ENCODE measurements at regions not wholly inside any gene's neighbourhood (a gene's known extent, or its start where the extent isn't known, plus 50 kb on each side); places are given as distances from the start of the nearest gene placed in this dataset.

DNA sequence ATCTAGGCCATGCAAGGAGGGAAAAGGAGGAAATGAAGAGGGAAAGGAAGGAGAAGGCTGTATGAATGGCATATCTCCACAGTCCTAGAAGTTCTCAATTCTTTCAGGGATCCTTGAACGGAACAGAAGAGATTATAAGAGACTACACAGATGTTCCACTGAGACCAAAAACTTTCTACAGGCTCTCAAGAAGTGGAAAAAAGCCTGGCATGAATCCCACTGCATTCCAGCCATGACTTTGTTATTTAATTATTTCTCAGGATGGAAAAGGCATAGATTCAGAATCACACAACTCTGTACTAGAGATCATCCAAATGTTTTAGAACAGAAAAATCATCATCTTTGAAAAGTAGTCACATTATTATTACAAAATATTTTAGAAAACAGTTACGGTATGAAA is 131.7 kb upstream of the CDH20 start:
- intact Hi-C loops (cut with DNase I) = no loop called here
- DNase-seq (no peak), ATAC-seq (no peak)
- Histone ChIP-seq H3K4me1 (no peaks in the 10 kb centered on the region), H3K36me3 (replicated peaks in 1 of 2; ENCODE audit: insufficient read depth in 1 of 2, low read depth in 2 of 2) (no peaks in the 10 kb centered on the region), H3K9me3 (no peaks in the 10 kb centered on the region), H3K27ac (no peak overlapping the region), H3K4me3 (no peak overlapping the region), H3K27me3 (no peaks in the 10 kb centered on the region)
- TF ChIP-seq POLR2A (IDR thresholded peaks at IDR 0.05) (no peak), CTCF (IDR thresholded peaks at IDR 0.05) (no peak)
- WGBS, 2 donors = 49 to 59% methylated on average over 2 of the region's 2 CpGs

DNA sequence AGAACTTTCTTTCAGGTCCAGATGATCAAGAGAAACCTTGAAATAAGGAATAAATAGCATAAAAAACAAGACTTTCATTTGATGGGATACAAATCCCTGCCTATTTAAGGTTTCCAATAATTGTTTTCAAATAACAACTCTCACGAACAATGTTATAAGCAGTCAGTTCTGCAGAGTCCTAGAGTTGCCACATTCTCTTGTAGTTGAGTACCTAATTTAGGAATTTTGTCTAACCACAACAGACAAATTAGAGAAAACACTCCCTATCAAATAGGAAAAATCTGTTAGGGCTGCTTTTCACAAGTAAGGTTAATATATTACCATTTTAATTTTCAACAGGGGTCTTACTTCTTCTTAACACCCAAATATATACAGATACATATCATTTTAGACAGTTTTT is 130.1 kb upstream of the CDH20 start:
- 61 to 65% methylated on average over 1 of the region's 1 CpG for WGBS, 2 donors
- Histone ChIP-seq H3K27ac (no peak overlapping the region), H3K36me3 (replicated peaks in 1 of 2; ENCODE audit: insufficient read depth in 1 of 2, low read depth in 2 of 2) (no peaks in the 10 kb centered on the region), H3K4me1 (no peaks in the 10 kb centered on the region), H3K4me3 (no peak overlapping the region), H3K9me3 (no peaks in the 10 kb centered on the region), H3K27me3 (no peaks in the 10 kb centered on the region)
- intact Hi-C loops (cut with DNase I) = no loop called here
- ATAC-seq = no peak
- TF ChIP-seq POLR2A (IDR thresholded peaks at IDR 0.05) (no peak), CTCF (IDR thresholded peaks at IDR 0.05) (no peak)
- no peak for DNase-seq

DNA sequence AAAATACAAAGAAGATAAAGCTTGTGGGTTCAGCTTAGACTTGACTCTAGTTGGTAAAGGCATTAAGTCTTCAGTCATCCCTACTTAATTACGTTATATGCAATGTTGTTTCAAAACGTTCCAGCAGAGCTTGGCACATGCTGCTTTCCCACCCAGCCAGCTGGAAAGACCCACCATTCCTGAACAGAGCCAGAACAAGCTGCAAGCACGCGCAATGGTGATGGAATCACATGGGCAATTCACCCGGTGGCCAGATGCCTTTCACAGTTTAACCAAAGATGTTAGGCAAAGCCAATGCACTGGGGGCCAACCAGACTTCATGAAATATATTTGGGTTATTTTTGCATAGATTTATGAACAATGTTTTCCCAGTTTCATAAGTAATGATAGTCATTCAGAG is 123.4 kb upstream of the CDH20 start:
- DNase-seq (no peak), ATAC-seq (no peak)
- intact Hi-C loops (cut with DNase I) = no loop called here
- Histone ChIP-seq H3K4me3 (no peak overlapping the region), H3K27ac (no peak overlapping the region), H3K27me3 (no peaks in the 10 kb centered on the region), H3K9me3 (no peaks in the 10 kb centered on the region), H3K36me3 (replicated peaks in 1 of 2; ENCODE audit: insufficient read depth in 1 of 2, low read depth in 2 of 2) (no peaks in the 10 kb centered on the region), H3K4me1 (no peaks in the 10 kb centered on the region)
- 39 to 51% methylated on average over 3 to 5 of the region's 5 CpGs for WGBS, 2 donors
- no peak for TF ChIP-seq CTCF (IDR thresholded peaks at IDR 0.05)
- no peak for TF ChIP-seq POLR2A (IDR thresholded peaks at IDR 0.05)

- intact Hi-C loops (cut with DNase I) = no loop called here
These were observed 117.2 kb upstream of the CDH20 start for GRCh38 chr18:61216051-61216450.

More at GRCh38 chr18:61216051-61216450, 117.2 kb upstream of the CDH20 start:
- Histone ChIP-seq H3K4me1 (no peaks in the 10 kb centered on the region), H3K4me3 (no peak overlapping the region), H3K27ac (no peak overlapping the region), H3K36me3 (replicated peaks in 1 of 2; ENCODE audit: insufficient read depth in 1 of 2, low read depth in 2 of 2) (no peaks in the 10 kb centered on the region), H3K9me3 (no peaks in the 10 kb centered on the region), H3K27me3 (no peaks in the 10 kb centered on the region)
- no peak for DNase-seq
- TF ChIP-seq POLR2A (IDR thresholded peaks at IDR 0.05) = no peak
- TF ChIP-seq CTCF (IDR thresholded peaks at IDR 0.05) = no peak
- WGBS, 2 donors = 63 to 69% methylated on average over 6 of the region's 6 CpGs
- ATAC-seq = no peak

Measured in body of pancreas (tissue), 4 donors.